ENCODE measurements at regions not wholly inside any gene's neighbourhood (a gene's known extent, or its start where the extent isn't known, plus 50 kb on each side); places are given as distances from the start of the nearest gene placed in this dataset.
A peak's percentile ranks its signal among the peaks of the same experiment; 100 is the strongest.
"Not testable (repeated sequence)": the region's sequence is repeated elsewhere in the genome, so short reads cannot be mapped to it uniquely, and the experiment has no call there.

- H3K36me3 ChIP-seq: no peaks in the 10 kb centered on the region
- H3K27me3 ChIP-seq (replicated peaks; ENCODE audit: insufficient read depth): no peaks in the 10 kb centered on the region
- ATAC-seq (ENCODE audit: insufficient number of reproducible peaks, low FRiP score, low read depth) (no peak), DNase-seq (ENCODE audit: low spot score) (no peak)
- H3K9me3 ChIP-seq: no peaks in the 10 kb centered on the region
- H3K4me1 ChIP-seq (ENCODE audit: control insufficient read depth in 1 of 2, low read depth in 2 of 2): no peaks in the 10 kb centered on the region
- no peak overlapping the region for H3K4me3 ChIP-seq
- no peak overlapping the region for H3K27ac ChIP-seq
- TF ChIP-seq CTCF (IDR thresholded peaks at IDR 0.05): no peak
These were observed 79.1 kb upstream of the ZEB1 start for GRCh38 chr10:31239961-31240360.

GRCh38 chr10:31242902-31243301, 76.1 kb upstream of the ZEB1 start:
- DNase-seq (ENCODE audit: low spot score) (no peak), ATAC-seq (ENCODE audit: insufficient number of reproducible peaks, low FRiP score, low read depth) (no peak)
- Histone ChIP-seq H3K27ac (no peak overlapping the region), H3K27me3 (replicated peaks; ENCODE audit: insufficient read depth) (no peaks in the 10 kb centered on the region), H3K9me3 (no peaks in the 10 kb centered on the region), H3K4me1 (ENCODE audit: control insufficient read depth in 1 of 2, low read depth in 2 of 2) (no peaks in the 10 kb centered on the region), H3K36me3 (no peaks in the 10 kb centered on the region), H3K4me3 (no peak overlapping the region)
- no peak for TF ChIP-seq CTCF (IDR thresholded peaks at IDR 0.05)

- not testable (repeated sequence) for H3K4me1 ChIP-seq (ENCODE audit: control insufficient read depth in 1 of 2, low read depth in 2 of 2); DNase-seq (ENCODE audit: low spot score); H3K36me3 ChIP-seq; H3K9me3 ChIP-seq; H3K27me3 ChIP-seq (replicated peaks; ENCODE audit: insufficient read depth); H3K4me3 ChIP-seq; ATAC-seq (ENCODE audit: insufficient number of reproducible peaks, low FRiP score, low read depth); H3K27ac ChIP-seq
These were observed 67.9 kb upstream of the ZEB1 start for GRCh38 chr10:31251118-31251517.

- Histone ChIP-seq H3K27ac (no peak overlapping the region), H3K36me3 (no peaks in the 10 kb centered on the region), H3K9me3 (no peaks in the 10 kb centered on the region), H3K27me3 (replicated peaks; ENCODE audit: insufficient read depth) (no peaks in the 10 kb centered on the region), H3K4me1 (ENCODE audit: control insufficient read depth in 1 of 2, low read depth in 2 of 2) (no peaks in the 10 kb centered on the region), H3K4me3 (no peak overlapping the region)
- ATAC-seq (ENCODE audit: insufficient number of reproducible peaks, low FRiP score, low read depth) (no peak), DNase-seq (ENCODE audit: low spot score) (no peak)
- no peak for TF ChIP-seq CTCF (IDR thresholded peaks at IDR 0.05)
These were observed 65.8 kb upstream of the ZEB1 start for GRCh38 chr10:31253237-31253636.

- ATAC-seq (ENCODE audit: insufficient number of reproducible peaks, low FRiP score, low read depth) (no peak), DNase-seq (ENCODE audit: low spot score) (no peak)
- peaks cover 11 to 32% of the 10 kb centered on the region in 2 donors for H3K4me1 ChIP-seq (ENCODE audit: control insufficient read depth in 1 of 2, low read depth in 2 of 2)
- peak overlapping the region; percentile 66 to 72 for H3K27ac ChIP-seq
- H3K4me3 ChIP-seq: peak overlapping the region; percentile 59
- H3K27me3 ChIP-seq (replicated peaks; ENCODE audit: insufficient read depth): no peaks in the 10 kb centered on the region
- no peaks in the 10 kb centered on the region for H3K36me3 ChIP-seq
- no peaks in the 10 kb centered on the region for H3K9me3 ChIP-seq
- no peak for TF ChIP-seq CTCF (IDR thresholded peaks at IDR 0.05)
These were observed 57.3 kb upstream of the ZEB1 start for GRCh38 chr10:31261511-31262311.

GRCh38 chr10:31262672-31263071, 56.3 kb upstream of the ZEB1 start:
- TF ChIP-seq CTCF (IDR thresholded peaks at IDR 0.05): no peak
- Histone ChIP-seq H3K27ac (peak overlapping the region; percentile 66 to 72), H3K27me3 (replicated peaks; ENCODE audit: insufficient read depth) (no peaks in the 10 kb centered on the region), H3K4me1 (ENCODE audit: control insufficient read depth in 1 of 2, low read depth in 2 of 2) (peaks cover 11 to 32% of the 10 kb centered on the region in 2 donors), H3K36me3 (no peaks in the 10 kb centered on the region), H3K4me3 (peak overlapping the region; percentile 59), H3K9me3 (no peaks in the 10 kb centered on the region)
- DNase-seq (ENCODE audit: low spot score) (no peak), ATAC-seq (ENCODE audit: insufficient number of reproducible peaks, low FRiP score, low read depth) (peak; percentile 30)

Measured in thoracic aorta (tissue), 2 donors.